Natural killer cell (primary cell): ENCODE measurements at regions not wholly inside any gene's neighbourhood (a gene's known extent, or its start where the extent isn't known, plus 50 kb on each side); places are given as distances from the start of the nearest gene placed in this dataset.
"Not testable (repeated sequence)": the region's sequence is repeated elsewhere in the genome, so short reads cannot be mapped to it uniquely, and the experiment has no call there.

Experiments
- ATAC-seq, 3 donors: fragments of 150-1000 bp in 2 of 3; fragments of 200-7000 bp in 1 of 3; cut with Tn5 transposase; 1 replicate in 1 of 3; 2 replicates in 2 of 3; pipeline ENCODE4 v1.10.0; 2021; ENCODE audit warnings: mild to moderate bottlenecking in 2 of 3, moderate library complexity in 2 of 3
- DNase-seq, 2 donors: peaks; one replicate each; pipeline versions ENCODE4 v3.0.0 to v3.0.0-alpha.2; 2013 to 2021; ENCODE audit warnings: mixed read lengths in 1 of 2
- H3K27ac ChIP-seq: one replicate; pipeline ENCODE4 v1.5.1; 2013; ENCODE audit warnings: mild to moderate bottlenecking, low read length
- H3K27me3 ChIP-seq: one replicate; pipeline ENCODE4 v1.6.1; 2013; ENCODE audit warnings: low read length; ENCODE audit not compliant: control insufficient read depth, insufficient read depth
- H3K36me3 ChIP-seq: one replicate; pipeline ENCODE4 v1.6.1; 2013; ENCODE audit warnings: low read length; ENCODE audit not compliant: control insufficient read depth, insufficient read depth
- H3K4me1 ChIP-seq: one replicate; pipeline ENCODE4 v1.6.1; 2013; ENCODE audit warnings: low read length; ENCODE audit not compliant: control insufficient read depth, insufficient read depth
- H3K4me3 ChIP-seq: one replicate; pipeline ENCODE4 v1.5.1; 2013; ENCODE audit warnings: low read length
- H3K9me3 ChIP-seq: one replicate; pipeline ENCODE4 v1.6.1; 2013; ENCODE audit warnings: low read length; ENCODE audit not compliant: control insufficient read depth, insufficient read depth
- H3K27ac Mint-ChIP-seq, 2 donors: one replicate each; pipeline ENCODE4 v1.8.0; 2022; ENCODE audit warnings: mild to moderate bottlenecking in 2 of 2, mixed read lengths in 2 of 2, moderate library complexity in 1 of 2
- H3K27me3 Mint-ChIP-seq, 2 donors: one replicate each; pipeline ENCODE4 v1.8.0; 2022; ENCODE audit warnings: low read depth in 2 of 2, mixed read lengths in 2 of 2
- H3K36me3 Mint-ChIP-seq: one replicate; pipeline ENCODE4 v1.8.0; 2022; ENCODE audit warnings: mixed read lengths
- H3K4me1 Mint-ChIP-seq, 2 donors: one replicate each; pipeline ENCODE4 v1.8.0; 2022; ENCODE audit warnings: mixed read lengths in 2 of 2
- H3K4me3 Mint-ChIP-seq: one replicate; pipeline ENCODE4 v1.8.0; 2022; ENCODE audit warnings: mild to moderate bottlenecking, moderate library complexity, mixed read lengths
- H3K9me3 Mint-ChIP-seq, 2 donors: one replicate each; pipeline ENCODE4 v1.8.0; 2022; ENCODE audit warnings: mixed read lengths in 2 of 2
- CTCF ChIP-seq: fragments of 200-600 bp; IDR thresholded peaks from one replicate; pipeline ENCODE4 v1.8.0; 2022; ENCODE audit warnings: antibody characterized with exemption
- WGBS: methylation state at CpG from one replicate; pipeline ENCODE4 v1.1.7; 2013; ENCODE audit warnings: missing lambda C conversion rate; ENCODE audit not compliant: insufficient coverage; 5-methylcytosine and 5-hydroxymethylcytosine counted together
- intact Hi-C: fragments of 100-400 bp; cut with micrococcal nuclease; formaldehyde crosslinking; loops from one replicate; pipeline ENCODE4 v1.14.2; 2022

GRCh38 chr16:31641279-31641678, 113.6 kb downstream of the AHSP start:
- H3K4me3 ChIP-seq = no peak overlapping the region
- Mint-ChIP-seq H3K9me3 (no peaks in the 10 kb centered on the region), H3K36me3 (no peaks in the 10 kb centered on the region), H3K4me1 (no peaks in the 10 kb centered on the region), H3K27ac (no peak overlapping the region), H3K4me3 (no peak overlapping the region), H3K27me3 (peaks cover 22 to 55% of the 10 kb centered on the region in 2 donors)
- H3K27ac ChIP-seq = no peak overlapping the region
- no peak for TF ChIP-seq CTCF
- H3K36me3 ChIP-seq = no peaks in the 10 kb centered on the region
- intact Hi-C loops = no loop called here
- DNase-seq (no peak), ATAC-seq (no peak)
- H3K27me3 ChIP-seq = peaks cover 2% of the 10 kb centered on the region
- no CpG with 5 or more reads among the region's 4 CpGs for WGBS
- no peaks in the 10 kb centered on the region for H3K9me3 ChIP-seq
- no peaks in the 10 kb centered on the region for H3K4me1 ChIP-seq

GRCh38 chr16:31655674-31656073, 128.0 kb downstream of the AHSP start:
- not testable (repeated sequence) for H3K9me3 Mint-ChIP-seq

GRCh38 chr16:31664683-31665482, 137.2 kb downstream of the AHSP start:
- DNase-seq (no peak), ATAC-seq (no peak)
- intact Hi-C loops = no loop called here
- Mint-ChIP-seq H3K4me1 (no peaks in the 10 kb centered on the region), H3K9me3 (peaks cover 4 to 11% of the 10 kb centered on the region in 2 donors), H3K4me3 (no peak overlapping the region), H3K27ac (no peak overlapping the region), H3K27me3 (peaks cover 15 to 55% of the 10 kb centered on the region in 2 donors), H3K36me3 (no peaks in the 10 kb centered on the region)
- H3K9me3 ChIP-seq = peaks cover 2% of the 10 kb centered on the region
- no peaks in the 10 kb centered on the region for H3K36me3 ChIP-seq
- H3K4me3 ChIP-seq = no peak overlapping the region
- no peaks in the 10 kb centered on the region for H3K27me3 ChIP-seq
- H3K4me1 ChIP-seq = no peaks in the 10 kb centered on the region
- TF ChIP-seq CTCF = no peak
- 59% methylated on average over 3 of the region's 3 CpGs for WGBS
- no peak overlapping the region for H3K27ac ChIP-seq

More at GRCh38 chr16:31655674-31656073, 128.0 kb downstream of the AHSP start:
- H3K27me3 ChIP-seq, H3K4me3 Mint-ChIP-seq, H3K4me1 ChIP-seq, H3K36me3 Mint-ChIP-seq, H3K4me1 Mint-ChIP-seq, ATAC-seq, DNase-seq, H3K27ac ChIP-seq, H3K36me3 ChIP-seq, H3K4me3 ChIP-seq, H3K27ac Mint-ChIP-seq, intact Hi-C loops, H3K9me3 ChIP-seq: not testable (repeated sequence)
- peaks cover 10 to 22% of the 10 kb centered on the region in 2 donors for H3K27me3 Mint-ChIP-seq
- WGBS = 88% methylated on average over 4 of the region's 4 CpGs

- Histone ChIP-seq H3K9me3 (no peaks in the 10 kb centered on the region), H3K4me1 (no peaks in the 10 kb centered on the region), H3K4me3 (no peak overlapping the region), H3K36me3 (no peaks in the 10 kb centered on the region), H3K27me3 (no peaks in the 10 kb centered on the region), H3K27ac (no peak overlapping the region)
- H3K9me3 Mint-ChIP-seq = peaks cover 5 to 7% of the 10 kb centered on the region in 2 donors
- intact Hi-C loops = no loop called here
- WGBS = no CpG with 5 or more reads among the region's 1 CpG
- no peaks in the 10 kb centered on the region for H3K36me3 Mint-ChIP-seq
- no peak overlapping the region for H3K27ac Mint-ChIP-seq
- no peak for DNase-seq
- no peak overlapping the region for H3K4me3 Mint-ChIP-seq
- H3K27me3 Mint-ChIP-seq = peaks cover 27 to 46% of the 10 kb centered on the region in 2 donors
- TF ChIP-seq CTCF = no peak
- no peak for ATAC-seq
- peaks cover 8 to 11% of the 10 kb centered on the region in 2 donors for H3K4me1 Mint-ChIP-seq
Measured at GRCh38 chr16:31674686-31675085, 147.0 kb downstream of the AHSP start.
